SK-N-SH treated with all-trans-retinoic acid at 6 μM for 48 hours (cell line): ENCODE measurements at regions not wholly inside any gene's neighbourhood (a gene's known extent, or its start where the extent isn't known, plus 50 kb on each side); places are given as distances from the start of the nearest gene placed in this dataset.

ENCODE experiments used
- BACH2 ChIP-seq: fragments of 250-450 bp; sonication (Bioruptor Pico); IDR thresholded peaks from 2 replicates; pipeline ENCODE4 v1.9.0; 2021; ENCODE audit warnings: mild to moderate bottlenecking, borderline replicate concordance
- OSR1 ChIP-seq: fragments of 250-450 bp; sonication (Bioruptor Pico); IDR thresholded peaks from 2 replicates; pipeline ENCODE4 v1.8.0; 2022; ENCODE audit warnings: moderate library complexity, mild to moderate bottlenecking, inconsistent platforms
- PATZ1 ChIP-seq: fragments of 250-450 bp; sonication (Bioruptor Pico); IDR thresholded peaks from 2 replicates; pipeline ENCODE4 v1.8.0; 2020; ENCODE audit warnings: mild to moderate bottlenecking, moderate library complexity, borderline replicate concordance
- POU6F1 ChIP-seq: fragments of 250-450 bp; sonication (Bioruptor Pico); IDR thresholded peaks from 2 replicates; pipeline ENCODE4 v1.8.0; 2021; ENCODE audit warnings: low read depth, mild to moderate bottlenecking, moderate library complexity, borderline replicate concordance
- ZFP30 ChIP-seq: fragments of 450-650 bp; formaldehyde crosslinking; IDR thresholded peaks from 2 replicates; pipeline ENCODE4 v1.5.0; 2022; ENCODE audit warnings: mild to moderate bottlenecking, moderate library complexity
- ZNF70 ChIP-seq: fragments of 450-650 bp; formaldehyde crosslinking; IDR thresholded peaks from 2 replicates; pipeline ENCODE4 v1.5.0; 2020; ENCODE audit warnings: mild to moderate bottlenecking, moderate library complexity

- TF ChIP-seq OSR1, result no peak
- no peak for TF ChIP-seq PATZ1
- TF ChIP-seq ZFP30 (CRISPR knock-in tag), result no peak
- no peak for TF ChIP-seq BACH2 (CRISPR knock-in tag)
- no peak for TF ChIP-seq POU6F1 (CRISPR knock-in tag)
- no peak for TF ChIP-seq ZNF70 (CRISPR knock-in tag)
Measured at GRCh38 chr5:59955241-59955640, 61.7 kb upstream of the PDE4D start.
